NCI-H526 (cell line): ENCODE measurements at regions not wholly inside any gene's neighbourhood (a gene's known extent, or its start where the extent isn't known, plus 50 kb on each side); places are given as distances from the start of the nearest gene placed in this dataset.

Source experiments
- DNase-seq, 2 experiments: peaks; one replicate each; lab custom pipeline; 2025; lab: John Stamatoyannopoulos, UW

DNA sequence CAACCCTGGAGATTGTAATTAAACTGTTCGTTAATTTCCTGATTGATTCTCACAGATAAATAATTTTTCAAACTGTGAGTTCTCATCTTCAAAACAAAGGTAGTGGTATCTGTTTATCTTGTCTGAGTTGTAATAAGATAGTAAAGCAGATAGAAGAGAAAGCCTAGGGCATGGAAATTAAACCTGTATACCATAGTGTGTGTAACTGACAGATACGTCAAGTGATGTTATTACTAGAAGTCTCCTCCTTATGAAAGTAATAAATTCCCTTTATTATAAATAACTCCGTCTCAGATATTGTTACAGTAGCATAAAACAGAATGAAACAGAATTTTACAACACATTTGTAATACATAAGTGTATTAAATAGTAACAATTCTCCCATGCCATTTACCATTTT lies 1065.1 kb downstream of the SLITRK1 start:
- no peak for DNase-seq

DNA sequence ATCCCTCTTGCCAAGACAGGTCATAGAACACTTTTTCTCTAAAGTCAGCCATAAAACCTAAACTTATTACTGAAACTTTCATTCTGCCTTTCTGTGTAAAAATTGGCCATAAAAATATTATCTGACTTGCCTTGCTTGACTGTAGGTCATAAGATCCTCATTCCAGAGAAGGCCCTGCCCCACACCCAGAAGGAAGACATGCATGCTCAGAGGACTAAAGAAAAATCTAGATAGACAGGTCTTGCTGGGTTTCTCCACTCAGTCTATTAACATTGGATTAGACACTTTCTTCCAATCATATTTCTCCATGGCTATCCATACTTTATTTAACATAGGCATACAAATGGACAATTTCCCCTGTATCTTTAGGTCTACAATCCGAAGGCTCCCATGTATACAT lies 1066.5 kb downstream of the SLITRK1 start:
- DNase-seq: no peak

DNA sequence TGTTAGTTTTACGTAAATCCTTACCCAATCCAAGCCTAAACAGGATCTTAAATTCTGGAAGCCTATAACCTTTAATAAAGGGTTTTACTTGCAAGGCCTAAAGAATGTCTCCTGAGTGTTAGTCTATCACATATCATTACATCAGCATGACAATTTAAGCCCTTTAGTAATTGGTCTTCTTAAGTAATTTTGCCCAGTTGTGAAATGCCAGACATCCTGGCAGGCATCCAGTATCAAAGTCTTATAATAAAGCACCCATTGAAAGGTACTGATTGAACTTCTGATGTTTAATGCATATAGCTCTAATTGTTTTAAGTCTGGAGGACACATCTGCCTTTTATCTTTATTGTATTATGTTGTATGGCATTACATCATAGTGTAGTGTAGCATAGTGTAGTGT lies 1078.9 kb downstream of the SLITRK1 start:
- no peak for DNase-seq

DNA sequence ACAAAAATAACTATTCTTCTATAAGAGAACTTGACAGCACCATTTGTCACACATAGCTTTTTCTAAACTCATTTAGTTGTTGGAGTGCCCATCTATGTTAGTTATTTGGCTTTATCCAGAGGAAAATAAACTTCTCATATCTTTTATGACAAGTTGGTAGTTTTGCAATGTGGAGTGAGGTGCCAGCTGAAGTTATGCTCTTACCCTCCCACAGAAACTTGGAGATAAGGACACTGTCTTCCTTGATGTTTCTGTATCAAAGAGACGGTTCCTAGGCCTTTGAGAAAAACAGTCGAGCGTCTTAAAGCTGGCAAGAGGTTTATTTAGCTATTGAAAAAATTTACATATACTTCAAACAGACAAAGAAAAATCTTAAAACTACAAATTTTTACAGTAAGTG lies 1079.7 kb downstream of the SLITRK1 start:
- no peak for DNase-seq

DNA sequence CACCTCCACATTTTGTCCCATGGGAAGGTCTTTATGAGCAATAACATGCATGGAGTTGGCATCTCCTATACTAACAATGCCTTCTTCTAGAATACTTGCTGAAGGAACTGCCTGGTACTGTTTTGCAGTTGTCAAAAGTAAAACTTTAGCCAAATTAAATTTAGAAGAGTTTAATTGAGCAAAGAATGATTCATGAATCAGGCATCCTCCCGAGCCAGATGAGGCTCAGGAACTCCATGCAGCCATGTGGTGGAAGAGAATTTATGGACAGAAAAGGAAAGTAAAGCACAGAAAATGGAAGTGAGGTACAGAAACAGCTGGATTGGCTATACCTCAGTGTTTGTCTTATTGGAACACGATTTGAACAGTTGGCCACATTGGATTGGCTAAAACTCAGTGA lies 1081.9 kb downstream of the SLITRK1 start:
- no peak for DNase-seq

DNA sequence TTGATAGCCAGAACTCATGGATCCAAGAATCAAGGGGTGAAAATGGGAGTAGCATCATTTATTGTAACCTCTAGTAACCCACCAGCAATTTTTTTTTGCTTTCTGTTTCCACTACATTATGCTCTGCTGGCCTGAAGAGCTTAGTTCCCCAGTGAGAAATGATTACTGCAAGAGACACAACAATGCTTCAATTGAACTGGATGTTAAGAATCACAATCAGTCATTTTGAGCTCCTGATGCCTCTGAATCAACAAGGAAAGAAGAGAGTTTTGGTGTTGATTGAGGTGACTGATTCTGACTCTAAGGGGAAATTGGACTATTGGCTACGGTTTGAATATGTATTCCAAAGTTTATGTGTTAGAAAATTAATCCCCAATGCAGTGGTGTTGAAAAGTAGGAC lies 1084.4 kb downstream of the SLITRK1 start:
- DNase-seq: no peak

DNA sequence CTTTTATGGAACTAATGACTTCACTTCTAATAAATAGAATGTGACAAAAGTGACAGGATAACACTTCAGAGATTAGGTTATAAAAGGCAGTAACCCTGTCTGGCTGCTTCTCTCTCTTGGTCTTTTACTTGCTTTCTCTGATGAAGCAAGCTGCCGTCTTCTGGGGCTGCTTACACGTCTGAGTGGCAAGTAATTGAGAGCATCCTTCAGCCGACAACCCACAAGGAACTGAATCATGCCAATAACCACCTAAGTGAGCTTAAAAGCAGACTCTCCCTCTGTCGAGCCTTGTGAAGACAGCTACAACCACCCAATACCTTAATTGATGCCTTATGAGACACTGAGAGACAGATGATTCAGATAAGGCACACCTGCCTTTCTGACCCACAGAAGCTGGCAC lies 1091.2 kb downstream of the SLITRK1 start:
- peak; percentile 16 to 21 for DNase-seq

DNA sequence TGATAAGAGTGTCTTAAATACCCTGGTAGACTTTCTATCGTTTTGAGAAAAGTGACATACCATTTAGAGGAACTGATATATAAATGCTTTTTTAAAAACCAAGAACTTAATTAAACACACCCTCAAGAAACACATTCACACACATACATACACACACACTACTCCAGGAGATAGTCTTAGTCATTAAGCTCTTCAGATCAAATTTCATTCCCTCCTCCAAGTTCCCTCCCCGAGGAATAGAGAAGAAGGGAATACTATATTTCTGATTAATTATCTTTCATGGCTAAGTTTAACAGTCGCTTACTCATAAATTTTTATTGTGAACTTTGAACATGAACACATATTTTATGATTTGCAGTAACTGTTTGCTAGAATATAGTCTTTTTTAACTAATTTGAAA lies 1109.5 kb downstream of the SLITRK1 start:
- DNase-seq: no peak

DNA sequence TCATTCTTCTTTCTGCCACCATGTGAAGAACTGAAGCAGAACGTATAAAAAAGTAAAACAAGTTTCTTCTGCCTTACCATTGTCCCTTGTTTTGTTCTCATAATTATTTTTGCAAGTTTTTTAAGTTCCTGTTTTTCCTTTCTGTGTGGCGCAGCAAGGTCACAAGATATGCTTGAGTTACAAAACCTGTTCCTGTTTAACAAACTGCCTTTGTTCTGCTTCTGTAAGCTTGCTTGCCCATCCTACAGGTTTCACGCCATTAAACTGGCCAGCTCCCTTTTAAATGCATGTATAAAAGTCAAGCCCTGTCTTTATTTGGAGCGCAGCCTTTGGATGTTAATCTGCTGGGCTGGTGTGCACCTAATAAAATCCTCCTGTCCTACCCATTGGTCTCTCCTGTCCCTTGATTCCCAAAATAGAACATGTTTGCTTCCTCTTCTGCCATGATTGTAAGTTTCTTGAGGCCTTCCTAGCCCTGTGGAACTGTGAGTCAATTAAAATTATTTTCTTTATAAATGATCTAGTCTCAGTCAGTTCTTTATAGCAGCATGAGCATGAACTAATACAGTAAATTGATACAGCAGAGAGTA lies 1115.4 kb downstream of the SLITRK1 start:
- DNase-seq: no peak

DNA sequence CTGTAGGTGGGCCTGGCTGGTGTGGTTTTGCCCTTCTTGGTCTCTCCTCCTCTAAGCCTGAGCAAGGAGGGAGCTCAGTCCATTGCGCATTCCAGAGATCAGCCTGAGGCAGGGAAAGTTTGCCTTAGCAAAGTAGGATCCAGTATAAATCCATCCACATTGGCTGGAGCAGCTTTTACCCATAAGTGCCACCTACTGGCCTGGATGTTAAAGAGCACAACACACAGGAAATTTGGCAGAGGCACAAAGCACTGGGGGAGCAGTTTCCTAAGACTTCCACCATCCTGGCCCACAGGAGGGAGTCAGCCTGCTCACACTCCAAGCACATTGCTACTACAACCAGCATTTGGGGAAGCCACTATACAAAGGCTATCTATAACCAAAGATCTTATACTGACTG lies 1124.2 kb downstream of the SLITRK1 start:
- peak in 1 of 2 experiments; percentile 38 for DNase-seq

DNA sequence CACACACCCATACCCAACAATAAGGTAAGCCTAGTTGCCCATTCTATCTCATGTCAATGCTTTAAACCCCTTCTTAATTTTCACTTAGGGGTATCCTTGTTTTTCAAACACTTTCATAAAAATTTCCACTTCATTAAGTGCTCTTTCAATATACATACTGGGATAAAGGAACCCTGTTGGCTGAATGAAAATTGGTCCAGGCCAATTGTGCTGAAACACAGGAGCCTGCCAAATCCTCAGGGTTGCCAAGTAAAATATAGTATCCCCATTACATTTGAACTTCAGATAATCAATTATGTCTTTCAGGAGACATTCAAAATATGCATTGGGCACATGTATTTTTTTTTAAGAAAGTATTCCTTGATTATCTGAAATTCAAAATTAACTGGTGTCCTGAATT lies 1131.1 kb downstream of the SLITRK1 start:
- DNase-seq: no peak

DNA sequence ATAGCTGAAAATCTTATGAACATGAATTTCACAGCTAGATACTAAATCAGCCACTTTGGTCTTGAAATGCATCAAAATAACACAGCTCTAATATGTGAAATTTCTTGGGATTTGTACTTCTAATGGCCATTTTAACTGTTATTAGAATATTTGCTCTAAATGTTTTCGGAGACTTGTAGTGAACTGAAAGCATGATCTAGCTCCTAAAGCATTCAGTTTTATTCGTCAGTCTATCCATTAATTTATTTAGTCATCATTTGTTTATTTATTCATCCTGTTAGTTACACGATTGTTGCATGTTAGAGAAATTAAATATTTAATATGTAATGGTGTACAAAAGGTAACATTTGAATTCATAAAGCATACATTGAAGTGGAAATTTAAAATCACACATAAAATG lies 1132.7 kb downstream of the SLITRK1 start:
- no peak for DNase-seq

DNA sequence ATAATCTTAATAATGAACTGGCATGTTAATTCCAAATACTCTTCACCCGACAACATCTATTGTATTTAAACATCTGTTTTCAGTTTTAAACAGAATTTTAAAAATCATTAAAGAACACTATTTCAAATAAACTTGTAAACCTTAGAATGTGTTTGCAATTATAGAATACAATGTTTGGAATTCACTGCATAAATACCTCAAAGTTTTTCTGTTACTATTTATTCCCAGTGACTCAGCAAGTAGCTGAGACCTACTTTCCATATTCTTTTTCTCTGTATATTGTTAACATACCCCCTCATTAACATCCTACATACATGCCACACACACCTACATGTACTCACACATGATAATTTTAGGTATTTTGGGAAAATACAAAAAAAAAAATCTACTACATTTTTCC lies 1134.3 kb downstream of the SLITRK1 start:
- DNase-seq: no peak

DNA sequence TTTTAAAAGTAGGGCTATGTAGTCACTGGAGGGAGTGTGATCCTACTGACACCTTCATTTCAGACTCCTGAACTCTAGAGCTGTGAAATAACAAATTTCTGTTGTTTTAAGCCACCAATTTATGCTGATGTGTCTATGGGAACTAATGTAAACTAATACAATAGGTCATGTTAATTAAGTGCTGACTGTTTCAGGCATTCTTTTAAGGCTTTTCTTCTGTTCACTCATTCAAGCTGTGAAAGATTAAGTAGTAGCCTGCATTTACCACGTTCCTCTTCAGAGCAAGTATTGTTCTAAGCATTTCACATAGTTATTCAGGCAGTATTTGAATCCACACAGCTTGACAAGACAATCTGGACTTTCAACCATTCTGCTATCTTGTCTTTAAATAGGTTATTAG lies 1135.0 kb downstream of the SLITRK1 start:
- no peak for DNase-seq

DNA sequence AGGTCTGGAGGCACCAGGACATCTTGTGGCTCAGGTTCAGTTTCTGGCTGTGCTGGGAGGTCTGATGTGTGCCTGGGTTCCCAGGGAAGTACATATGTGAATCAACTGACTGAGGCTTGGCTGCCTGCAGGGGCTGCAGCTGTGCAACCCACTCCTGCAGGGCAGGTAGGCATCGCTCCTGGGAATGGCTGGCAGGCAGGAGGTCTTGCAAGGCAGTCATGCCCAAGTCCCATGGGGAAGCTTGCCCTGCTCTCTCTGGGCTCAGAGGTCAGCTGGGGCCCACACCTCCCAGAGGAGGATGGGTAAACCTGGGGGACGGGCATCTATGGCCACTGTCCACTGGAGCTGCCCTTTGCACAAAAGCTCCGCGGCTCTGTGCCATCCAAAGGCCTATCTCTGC lies 1141.8 kb downstream of the SLITRK1 start:
- no peak for DNase-seq

DNA sequence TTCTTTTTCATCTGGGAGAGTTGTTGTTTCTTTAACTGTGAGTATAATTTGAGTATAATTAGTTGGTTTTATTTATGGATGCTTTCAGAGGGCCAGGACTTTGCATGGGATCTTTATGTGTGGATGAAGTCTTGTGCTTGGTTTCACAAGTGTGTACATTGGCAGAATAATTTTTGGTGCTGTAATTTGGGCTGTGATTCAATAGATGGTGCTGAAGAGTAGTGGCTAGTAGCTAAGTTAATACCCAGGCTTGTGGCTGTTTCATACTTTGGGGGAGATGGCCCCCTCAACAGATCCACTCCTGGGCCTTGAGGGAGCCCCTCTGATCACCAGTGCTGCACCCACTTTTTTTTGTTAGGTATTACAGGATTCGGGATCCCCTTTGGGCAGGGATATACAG lies 1142.4 kb downstream of the SLITRK1 start:
- no peak for DNase-seq

DNA sequence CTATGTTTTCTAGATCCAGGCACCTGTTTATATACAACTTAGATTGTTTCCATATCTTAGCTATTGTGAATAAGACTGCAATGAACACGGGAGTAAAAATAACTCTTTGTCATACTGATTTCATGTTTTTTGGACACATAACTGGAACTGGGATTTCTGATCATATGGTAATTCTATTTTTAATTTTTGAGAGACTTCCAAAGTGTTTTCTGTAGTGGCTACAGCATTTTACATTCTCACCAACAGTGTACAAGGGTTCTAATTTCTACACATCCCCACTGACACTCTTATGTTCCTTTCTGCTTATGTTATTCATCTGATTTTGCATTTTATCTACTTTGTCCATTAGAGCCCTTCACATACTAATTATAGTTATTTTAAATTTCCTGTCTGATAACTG lies 1152.9 kb downstream of the SLITRK1 start:
- DNase-seq: no peak

DNA sequence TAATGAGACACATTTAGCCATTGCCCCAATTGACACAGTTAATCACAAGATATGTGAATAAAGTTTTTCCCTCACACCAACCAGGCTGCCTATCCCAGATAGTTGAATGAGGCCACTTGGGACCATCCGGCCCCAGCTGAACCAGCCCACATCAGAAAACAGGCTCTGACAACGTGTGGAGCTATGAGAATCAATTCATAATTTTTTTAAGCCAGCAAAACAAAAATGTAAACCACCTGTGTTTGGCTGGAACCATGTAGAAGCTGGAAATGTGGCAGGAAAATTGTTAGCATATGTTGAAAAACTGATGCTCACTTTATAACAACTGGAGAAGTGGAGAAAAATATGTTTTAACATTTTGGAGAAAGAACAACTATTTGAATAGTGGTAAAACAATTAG lies 1161.3 kb downstream of the SLITRK1 start:
- no peak for DNase-seq

DNA sequence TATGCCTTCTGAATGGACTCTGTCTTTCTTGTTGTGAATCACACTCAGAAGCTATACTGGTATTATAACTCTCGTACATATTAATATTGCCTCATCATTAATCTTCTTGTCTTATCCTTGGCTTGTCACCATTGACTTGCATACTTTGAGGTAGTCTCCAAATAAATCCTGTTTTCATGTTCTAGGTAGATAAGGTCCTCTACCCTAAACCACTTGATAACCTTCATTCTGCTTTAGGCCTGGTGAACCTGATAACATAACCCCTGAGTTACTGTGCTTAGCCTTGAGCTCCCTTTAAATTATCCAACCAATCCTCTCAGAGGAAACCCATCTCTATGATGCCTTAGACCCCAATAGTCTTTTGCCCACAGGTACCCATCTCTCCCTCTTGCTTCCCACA lies 1162.3 kb downstream of the SLITRK1 start:
- no peak for DNase-seq

DNA sequence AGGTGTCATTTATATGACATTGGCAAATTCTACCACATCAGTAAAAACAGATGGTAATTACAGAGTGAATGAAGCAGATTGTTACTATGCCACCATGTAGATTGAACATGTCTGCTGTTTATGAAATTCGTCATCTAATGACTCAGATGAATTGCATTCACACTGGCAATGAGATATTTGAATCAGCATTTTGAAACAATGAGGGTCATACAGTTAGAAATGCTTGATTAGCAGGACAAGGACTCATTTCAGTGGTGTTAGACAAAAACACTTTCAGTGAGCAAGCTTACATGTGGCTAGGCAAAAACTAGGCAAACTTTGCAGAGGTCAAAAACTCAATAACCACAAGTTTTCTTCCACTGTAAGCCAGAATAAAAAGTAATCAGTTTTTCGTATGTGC lies 1165.0 kb downstream of the SLITRK1 start:
- DNase-seq: no peak

DNA sequence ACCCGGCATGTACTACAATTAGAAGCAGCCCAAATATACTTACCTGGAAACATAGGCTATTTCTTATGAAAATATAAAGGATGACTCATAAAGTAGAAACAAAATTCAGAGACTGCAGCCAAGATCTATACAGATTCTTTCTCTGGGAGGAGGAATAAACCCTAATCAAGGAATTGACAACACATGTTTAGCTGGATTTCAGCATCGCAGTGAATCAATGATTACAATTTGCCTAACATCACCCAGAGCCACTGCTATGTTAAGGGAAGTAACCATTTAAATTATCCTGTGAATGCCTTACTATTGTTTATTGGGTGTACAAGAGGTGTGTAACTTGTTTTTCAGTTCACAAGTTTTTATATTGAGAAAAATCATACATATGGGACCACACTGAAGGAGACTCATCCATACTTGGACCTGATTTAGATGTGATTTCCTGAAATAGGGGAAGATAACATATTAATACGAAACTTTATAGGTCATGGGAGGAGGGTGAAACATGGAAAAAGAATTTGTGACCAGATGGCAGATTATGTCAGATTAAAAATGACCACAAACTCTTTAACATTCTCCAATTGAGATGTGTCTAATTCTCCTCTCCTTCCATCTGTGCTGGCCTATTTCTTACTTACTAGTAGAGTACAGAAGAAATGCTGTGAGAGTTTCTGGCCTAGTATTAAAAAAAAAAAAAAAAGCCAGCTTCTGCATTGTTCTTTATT lies 1168.4 kb downstream of the SLITRK1 start:
- no peak for DNase-seq

DNA sequence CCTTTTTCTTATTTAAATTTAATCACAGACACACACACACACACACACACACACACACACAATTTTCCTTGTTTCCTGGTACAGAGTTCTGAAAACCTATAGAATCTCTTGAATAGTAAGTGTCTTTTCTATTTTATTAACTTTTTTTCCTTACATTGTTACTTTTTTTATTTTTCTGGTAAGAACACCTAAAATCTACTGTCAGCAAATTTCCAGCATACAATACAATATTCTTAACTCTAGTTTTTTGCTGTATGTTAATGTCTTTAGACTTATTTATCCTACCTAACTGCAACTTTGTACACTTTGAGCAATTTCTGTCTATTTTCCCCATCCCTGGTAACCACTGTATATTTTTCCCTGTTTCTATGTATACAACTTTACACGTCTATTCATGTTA lies 1179.8 kb downstream of the SLITRK1 start:
- DNase-seq: no peak

DNA sequence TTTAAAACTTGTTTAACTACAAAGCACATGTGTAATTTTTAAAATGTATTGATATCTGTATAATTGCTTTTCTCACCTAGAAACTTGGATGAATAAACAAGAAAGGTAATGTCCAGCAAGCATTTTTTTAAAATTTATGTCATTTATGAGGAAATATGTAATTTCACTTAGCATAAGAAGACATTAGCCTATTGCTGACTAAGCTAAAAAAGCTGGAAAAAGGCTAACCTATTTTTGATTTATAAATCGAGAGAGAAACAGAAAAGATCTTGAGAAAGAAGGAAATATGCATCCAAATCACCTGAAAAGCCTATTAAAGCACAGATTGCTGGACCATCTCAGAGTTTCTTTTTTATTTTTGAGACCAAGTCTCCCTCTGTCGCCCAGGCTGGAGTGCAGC lies 1181.3 kb downstream of the SLITRK1 start:
- DNase-seq: no peak

DNA sequence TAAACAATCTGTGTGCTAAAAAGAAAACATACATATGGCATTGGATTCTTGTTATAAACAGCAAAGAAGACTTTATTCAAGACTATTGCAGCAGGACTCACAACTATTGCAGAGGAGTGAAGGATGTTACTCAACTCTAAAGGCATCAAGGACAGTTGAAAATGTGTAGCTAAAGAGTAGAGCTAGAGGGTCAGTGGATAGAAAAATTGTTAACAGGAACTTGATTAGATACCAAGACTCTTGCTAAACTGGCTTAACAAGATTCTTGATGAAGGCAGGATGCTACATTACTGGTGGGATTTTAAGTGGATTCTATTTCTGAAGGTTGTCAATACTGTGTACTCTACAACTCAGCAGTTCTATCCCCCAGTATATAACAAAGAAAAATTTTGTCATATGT lies 1183.3 kb downstream of the SLITRK1 start:
- no peak for DNase-seq
